ENCODE measurements at regions not wholly inside any gene's neighbourhood (a gene's known extent, or its start where the extent isn't known, plus 50 kb on each side); places are given as distances from the start of the nearest gene placed in this dataset.

DNA sequence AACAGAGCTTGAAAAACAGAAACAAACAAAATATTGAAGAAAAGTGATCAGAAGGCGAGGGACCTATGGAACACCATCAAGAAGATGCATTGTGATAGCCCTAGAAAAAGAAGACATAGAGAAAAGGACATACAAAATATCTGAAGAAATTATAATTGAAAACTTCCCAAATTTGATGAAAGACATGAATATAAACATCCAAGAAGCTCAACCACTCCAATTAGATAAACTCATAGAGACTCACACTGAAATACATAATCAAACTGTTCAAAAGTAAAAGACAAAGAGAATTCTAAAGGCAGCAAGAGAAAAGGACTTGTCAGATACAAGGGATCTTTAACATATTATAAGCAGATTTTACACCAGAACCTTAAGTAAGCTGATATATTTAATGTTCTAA, 869.8 kb downstream of the PCDH18 start:
- TF ChIP-seq, protein P1, sequence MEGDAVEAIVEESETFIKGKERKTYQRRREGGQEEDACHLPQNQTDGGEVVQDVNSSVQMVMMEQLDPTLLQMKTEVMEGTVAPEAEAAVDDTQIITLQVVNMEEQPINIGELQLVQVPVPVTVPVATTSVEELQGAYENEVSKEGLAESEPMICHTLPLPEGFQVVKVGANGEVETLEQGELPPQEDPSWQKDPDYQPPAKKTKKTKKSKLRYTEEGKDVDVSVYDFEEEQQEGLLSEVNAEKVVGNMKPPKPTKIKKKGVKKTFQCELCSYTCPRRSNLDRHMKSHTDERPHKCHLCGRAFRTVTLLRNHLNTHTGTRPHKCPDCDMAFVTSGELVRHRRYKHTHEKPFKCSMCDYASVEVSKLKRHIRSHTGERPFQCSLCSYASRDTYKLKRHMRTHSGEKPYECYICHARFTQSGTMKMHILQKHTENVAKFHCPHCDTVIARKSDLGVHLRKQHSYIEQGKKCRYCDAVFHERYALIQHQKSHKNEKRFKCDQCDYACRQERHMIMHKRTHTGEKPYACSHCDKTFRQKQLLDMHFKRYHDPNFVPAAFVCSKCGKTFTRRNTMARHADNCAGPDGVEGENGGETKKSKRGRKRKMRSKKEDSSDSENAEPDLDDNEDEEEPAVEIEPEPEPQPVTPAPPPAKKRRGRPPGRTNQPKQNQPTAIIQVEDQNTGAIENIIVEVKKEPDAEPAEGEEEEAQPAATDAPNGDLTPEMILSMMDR (conservative IDR thresholded peaks at IDR 0.05; ENCODE audit: low read depth, low read length) = no peak
- TF ChIP-seq EZH2 (IDR thresholded peaks at IDR 0.05; ENCODE audit: low read length, unreplicated experiment) = no peak
